Heart right ventricle (tissue), 16 donors: ENCODE measurements at regions not wholly inside any gene's neighbourhood (a gene's known extent, or its start where the extent isn't known, plus 50 kb on each side); places are given as distances from the start of the nearest gene placed in this dataset.

Source experiments
- ATAC-seq, 8 donors: fragments of 200-7000 bp; cut with Tn5 transposase; one replicate each; pipeline ENCODE4 v1.9.1; 2020; ENCODE audit warnings: mild to moderate bottlenecking in 8 of 8, moderate library complexity in 8 of 8, moderate number of reproducible peaks in 1 of 8
- DNase-seq, 2 donors: peaks; one replicate each; pipeline ENCODE4 v3.0.0-alpha.2; 2020
- H3K27ac ChIP-seq, 10 donors: fragments of 200-600 bp; sonication (generic) in 2 of 10; one replicate each; pipeline versions ENCODE4 v1.5.0 to v1.8.0; 2020 to 2022; ENCODE audit warnings: mild to moderate bottlenecking in 3 of 10
- H3K27me3 ChIP-seq, 7 donors: fragments of 200-600 bp; one replicate each; pipeline ENCODE4 v1.8.0; 2021 to 2022; ENCODE audit warnings: mild to moderate bottlenecking in 2 of 7
- H3K36me3 ChIP-seq, 9 donors: fragments of 200-600 bp; sonication (generic) in 1 of 9; one replicate each; pipeline versions ENCODE4 v1.5.0 to v1.8.0; 2020 to 2022; ENCODE audit warnings: mild to moderate bottlenecking in 2 of 9
- H3K4me1 ChIP-seq, 9 donors: fragments of 200-600 bp; sonication (generic) in 1 of 9; one replicate each; pipeline versions ENCODE4 v1.5.0 to v1.8.0; 2020 to 2022; ENCODE audit warnings: mild to moderate bottlenecking in 4 of 9
- H3K4me3 ChIP-seq, 10 donors: fragments of 200-600 bp; sonication (generic) in 2 of 10; one replicate each; pipeline versions ENCODE4 v1.5.0 to v1.8.0; 2020 to 2022; ENCODE audit warnings: mild to moderate bottlenecking in 7 of 10, moderate library complexity in 2 of 10
- H3K9me3 ChIP-seq, 11 donors: fragments of 200-600 bp in 10 of 11; sonication (generic) in 2 of 11; one replicate each; pipeline versions ENCODE4 v1.5.0 to v1.8.0; 2013 to 2022; ENCODE audit warnings: mild to moderate bottlenecking in 2 of 11, control low read depth in 1 of 11, moderate library complexity in 1 of 11
- WGBS, 2 donors: extraction: QIAGEN DNeasy Blood & Tissue Kit; methylation state at CpG; one replicate each; pipeline ENCODE4 v1.1.7; 2013; ENCODE audit warnings: inconsistent platforms in 1 of 2; 5-methylcytosine and 5-hydroxymethylcytosine counted together
- intact Hi-C, 10 donors: fragments of 100-400 bp; cut with DNase I; formaldehyde crosslinking; loops; one replicate each; pipeline versions ENCODE4 v1.11.1 to v1.14.2; 2022
- TF ChIP-seq, protein P1 (sequence below), 9 donors: fragments of 200-600 bp; sonication (generic) in 2 of 9; IDR thresholded peaks; one replicate each; pipeline versions ENCODE4 v1.5.0 to v1.8.0; 2021 to 2022; ENCODE audit warnings: antibody characterized with exemption in 9 of 9, mild to moderate bottlenecking in 5 of 9, moderate library complexity in 1 of 9
- donor health status: Arrhythmogenic right ventricular cardiomyopathy.
- donor health status: ischemic (EF 13 %, LVEDD 7.1; RV severe dilation, severe dysfunction).
- donor health status: healthy with polysubstance abuse.
- donor health status: DM: no; HTN: yes; CAD: no.
- donor health status: DM: no; HTN: no; CAD: no.
- donor health status: ischemic (EF 25% LVEDD 6.9; RV normal size, moderate dysfunction).
- donor health status: ischemic (EF 25% LVEDD 5.7; RV mildly dilated, moderate dysfunction).
- donor health status: healthy.
- donor health status: DM: yes; HTN: yes; CAD: no.
- donor health status: Ischemic cardiomyopathy.
- donor health status: ischemic (EF 35%, LVEDD 5.7; RV mildly dilated, moderate dysfunction).
- donor health status: nonischemic (EF 11% LVEDD 7.7; RV severe dilation, severe dysfunction).
- donor health status: DM: yes; HTN: yes; CAD: no.
- donor health status: PGD.
- donor health status: ischemic (EF 29% LVEDD 5.4; RV normal size, mild dysfunction).
- donor health status: nonischemic (EF 23%, LVEDD 6.1; RV moderate dilation, normal function).

DNA sequence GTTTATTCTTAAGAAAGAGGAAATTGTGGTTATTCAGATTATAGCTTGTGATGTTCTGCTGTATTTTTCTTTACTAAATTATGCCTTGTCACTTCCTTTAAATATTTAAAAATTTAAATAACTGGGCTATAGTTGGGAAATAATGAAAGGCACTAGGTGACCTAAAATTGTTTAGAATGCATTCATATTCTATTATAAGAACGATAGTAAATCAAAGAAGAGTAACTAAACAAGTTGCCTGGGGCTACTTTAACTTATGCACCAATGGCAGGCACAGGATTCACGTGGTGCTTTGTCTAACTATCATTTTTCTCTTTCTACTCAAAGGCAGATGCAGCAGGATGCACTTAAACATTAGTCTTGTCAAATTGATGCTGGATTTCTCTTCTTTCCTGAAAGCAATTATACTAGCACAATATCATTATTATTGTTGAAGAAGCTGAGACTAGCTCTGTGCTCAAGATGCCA is 190.7 kb upstream of the PPFIA2 start:
- no peaks in the 10 kb centered on the region for H3K27me3 ChIP-seq
- H3K36me3 ChIP-seq, result no peaks in the 10 kb centered on the region
- ATAC-seq (no peak), DNase-seq (no peak)
- H3K27ac ChIP-seq, result no peak overlapping the region
- intact Hi-C loops, result loop anchor here in 1 of 10 donors (5.0 kb wide), 1 partner anchor 1537 kb away; no protein-coding TSS in a partner anchor
- H3K4me3 ChIP-seq, result peak overlapping the region in 1 of 10 donors; percentile 9
- TF ChIP-seq, protein P1, sequence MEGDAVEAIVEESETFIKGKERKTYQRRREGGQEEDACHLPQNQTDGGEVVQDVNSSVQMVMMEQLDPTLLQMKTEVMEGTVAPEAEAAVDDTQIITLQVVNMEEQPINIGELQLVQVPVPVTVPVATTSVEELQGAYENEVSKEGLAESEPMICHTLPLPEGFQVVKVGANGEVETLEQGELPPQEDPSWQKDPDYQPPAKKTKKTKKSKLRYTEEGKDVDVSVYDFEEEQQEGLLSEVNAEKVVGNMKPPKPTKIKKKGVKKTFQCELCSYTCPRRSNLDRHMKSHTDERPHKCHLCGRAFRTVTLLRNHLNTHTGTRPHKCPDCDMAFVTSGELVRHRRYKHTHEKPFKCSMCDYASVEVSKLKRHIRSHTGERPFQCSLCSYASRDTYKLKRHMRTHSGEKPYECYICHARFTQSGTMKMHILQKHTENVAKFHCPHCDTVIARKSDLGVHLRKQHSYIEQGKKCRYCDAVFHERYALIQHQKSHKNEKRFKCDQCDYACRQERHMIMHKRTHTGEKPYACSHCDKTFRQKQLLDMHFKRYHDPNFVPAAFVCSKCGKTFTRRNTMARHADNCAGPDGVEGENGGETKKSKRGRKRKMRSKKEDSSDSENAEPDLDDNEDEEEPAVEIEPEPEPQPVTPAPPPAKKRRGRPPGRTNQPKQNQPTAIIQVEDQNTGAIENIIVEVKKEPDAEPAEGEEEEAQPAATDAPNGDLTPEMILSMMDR (IDR thresholded peaks at IDR 0.05), result no peak
- 44 to 59% methylated on average over 2 of the region's 2 CpGs for WGBS, 2 donors
- H3K4me1 ChIP-seq, result peaks cover 0 to 22% (median 0%) of the 10 kb centered on the region in 9 donors
- no peaks in the 10 kb centered on the region for H3K9me3 ChIP-seq

DNA sequence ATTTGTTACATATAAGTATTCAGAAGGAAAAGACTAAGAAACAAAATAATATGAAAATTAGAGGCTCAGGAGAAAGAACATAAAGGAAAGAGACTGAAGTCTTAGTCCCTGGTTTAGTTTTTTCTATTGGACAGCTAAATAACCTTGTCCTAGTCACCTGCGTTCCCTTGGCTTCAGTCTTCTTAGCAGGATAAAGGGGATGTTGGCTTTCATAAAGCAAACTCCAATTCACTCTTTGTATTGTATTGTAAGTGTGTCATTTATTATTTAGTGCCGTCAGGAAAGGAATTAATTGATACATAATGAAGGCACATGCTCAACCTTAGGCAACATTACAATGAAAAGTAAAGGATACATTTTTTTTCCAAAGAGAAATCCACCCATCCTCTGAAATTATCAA is 190.3 kb upstream of the PPFIA2 start:
- H3K4me3 ChIP-seq, result no peak overlapping the region
- H3K27ac ChIP-seq, result no peak overlapping the region
- H3K36me3 ChIP-seq, result no peaks in the 10 kb centered on the region
- peaks cover 0 to 26% (median 0%) of the 10 kb centered on the region in 9 donors for H3K4me1 ChIP-seq
- no peaks in the 10 kb centered on the region for H3K27me3 ChIP-seq
- intact Hi-C loops, result no loop called here
- TF ChIP-seq, protein P1 (IDR thresholded peaks at IDR 0.05), result no peak
- DNase-seq (no peak), ATAC-seq (no peak)
- WGBS, 2 donors, result 78 to 79% methylated on average over 2 of the region's 2 CpGs
- H3K9me3 ChIP-seq, result no peaks in the 10 kb centered on the region

DNA sequence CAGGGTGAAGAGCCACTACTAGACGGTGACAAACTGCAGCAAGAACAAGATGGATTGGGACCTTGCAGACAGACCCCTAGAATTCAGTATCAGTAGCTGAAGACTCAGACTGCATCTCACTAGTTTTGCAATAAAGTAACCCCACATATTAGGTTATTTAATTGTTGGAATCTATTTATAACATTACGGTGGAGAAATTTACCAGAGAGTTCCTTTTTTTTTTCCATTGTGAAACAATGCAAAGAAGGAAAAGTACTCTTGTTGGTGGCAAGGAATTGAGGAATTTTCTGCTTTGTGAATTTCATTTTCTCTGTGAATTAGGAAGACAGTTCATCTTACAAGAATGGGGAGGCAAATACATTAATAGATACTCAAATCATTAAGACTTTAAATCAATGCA is 185.7 kb upstream of the PPFIA2 start:
- Histone ChIP-seq H3K4me1 (peaks cover 0 to 46% (median 0%) of the 10 kb centered on the region in 9 donors), H3K9me3 (no peaks in the 10 kb centered on the region), H3K27me3 (peaks cover 0 to 10% (median 0%) of the 10 kb centered on the region in 7 donors), H3K36me3 (no peaks in the 10 kb centered on the region), H3K27ac (no peak overlapping the region), H3K4me3 (no peak overlapping the region)
- intact Hi-C loops, result no loop called here
- 78 to 83% methylated on average over 2 of the region's 2 CpGs for WGBS, 2 donors
- ATAC-seq (no peak), DNase-seq (no peak)
- TF ChIP-seq, protein P1 (IDR thresholded peaks at IDR 0.05), result no peak

DNA sequence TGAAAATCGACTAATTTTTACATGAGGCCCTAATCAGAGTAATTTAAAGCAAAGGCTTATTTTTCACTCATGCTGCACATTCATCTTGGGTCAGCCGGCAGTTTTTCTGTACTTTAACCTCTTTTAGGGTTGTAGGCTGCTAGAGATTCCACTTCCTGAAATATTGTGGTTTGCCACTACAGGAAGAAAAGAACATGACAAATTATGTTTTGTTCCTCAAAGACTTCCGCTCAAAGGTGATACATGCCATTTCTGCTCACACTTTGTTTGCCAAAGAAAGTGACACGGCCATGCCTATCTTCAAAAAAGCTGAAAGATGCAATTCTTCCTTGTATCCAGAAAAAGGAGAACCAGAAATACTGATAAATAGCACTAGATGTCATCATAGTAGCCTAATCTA is 183.4 kb upstream of the PPFIA2 start:
- no peaks in the 10 kb centered on the region for H3K9me3 ChIP-seq
- DNase-seq (no peak), ATAC-seq (no peak)
- no peak overlapping the region for H3K4me3 ChIP-seq
- TF ChIP-seq, protein P1 (IDR thresholded peaks at IDR 0.05), result no peak
- H3K27ac ChIP-seq, result peak overlapping the region in 1 of 10 donors; percentile 22
- WGBS, 2 donors, result 54 to 68% methylated on average over 4 of the region's 4 CpGs
- H3K36me3 ChIP-seq, result no peaks in the 10 kb centered on the region
- intact Hi-C loops, result no loop called here
- H3K27me3 ChIP-seq, result peaks cover 0 to 10% (median 0%) of the 10 kb centered on the region in 7 donors
- H3K4me1 ChIP-seq, result peaks cover 0 to 35% (median 0%) of the 10 kb centered on the region in 9 donors
